ENCODE measurements at regions not wholly inside any gene's neighbourhood (a gene's known extent, or its start where the extent isn't known, plus 50 kb on each side); places are given as distances from the start of the nearest gene placed in this dataset.

DNA sequence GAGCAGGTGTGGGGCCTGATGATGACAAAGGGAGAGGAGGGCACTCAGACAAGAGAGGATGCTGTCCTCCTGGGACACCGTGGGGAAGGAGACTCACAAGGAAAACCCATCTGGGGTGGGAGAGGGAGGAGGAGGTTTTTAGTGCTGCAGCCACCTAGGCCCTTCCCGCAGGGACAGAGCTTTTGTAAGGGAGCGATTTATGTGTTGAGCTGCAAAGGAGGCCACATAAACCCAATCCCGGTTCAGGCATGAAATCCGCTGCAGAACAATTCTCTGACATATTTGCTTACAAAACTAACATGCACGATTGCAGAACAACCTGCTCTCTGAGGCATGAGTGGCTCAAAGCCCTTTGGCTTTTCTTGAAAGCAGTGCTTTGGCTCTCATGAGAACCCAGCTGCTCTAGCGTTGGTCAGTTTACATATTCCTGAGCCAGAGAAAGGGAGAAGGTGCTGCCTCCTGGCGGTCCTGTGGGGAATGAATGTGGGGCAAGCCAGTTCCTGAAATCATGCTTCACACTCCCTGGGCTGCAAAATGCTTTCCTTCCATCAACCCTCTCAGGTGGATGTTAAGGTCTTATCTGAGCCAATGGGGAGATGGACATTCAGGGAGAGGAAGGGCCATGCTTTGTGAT, 122.4 kb upstream of the NLRP1 start:
- no peak for TF ChIP-seq POLR2A (IDR thresholded peaks at IDR 0.05)
- TF ChIP-seq, protein P1, sequence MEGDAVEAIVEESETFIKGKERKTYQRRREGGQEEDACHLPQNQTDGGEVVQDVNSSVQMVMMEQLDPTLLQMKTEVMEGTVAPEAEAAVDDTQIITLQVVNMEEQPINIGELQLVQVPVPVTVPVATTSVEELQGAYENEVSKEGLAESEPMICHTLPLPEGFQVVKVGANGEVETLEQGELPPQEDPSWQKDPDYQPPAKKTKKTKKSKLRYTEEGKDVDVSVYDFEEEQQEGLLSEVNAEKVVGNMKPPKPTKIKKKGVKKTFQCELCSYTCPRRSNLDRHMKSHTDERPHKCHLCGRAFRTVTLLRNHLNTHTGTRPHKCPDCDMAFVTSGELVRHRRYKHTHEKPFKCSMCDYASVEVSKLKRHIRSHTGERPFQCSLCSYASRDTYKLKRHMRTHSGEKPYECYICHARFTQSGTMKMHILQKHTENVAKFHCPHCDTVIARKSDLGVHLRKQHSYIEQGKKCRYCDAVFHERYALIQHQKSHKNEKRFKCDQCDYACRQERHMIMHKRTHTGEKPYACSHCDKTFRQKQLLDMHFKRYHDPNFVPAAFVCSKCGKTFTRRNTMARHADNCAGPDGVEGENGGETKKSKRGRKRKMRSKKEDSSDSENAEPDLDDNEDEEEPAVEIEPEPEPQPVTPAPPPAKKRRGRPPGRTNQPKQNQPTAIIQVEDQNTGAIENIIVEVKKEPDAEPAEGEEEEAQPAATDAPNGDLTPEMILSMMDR (IDR thresholded peaks at IDR 0.05 in 8 of 11, conservative IDR thresholded peaks at IDR 0.05 in 3 of 11): peak; percentile 51 to 85 (median 76)

All from spleen (tissue), 7 donors.